ENCODE measurements at regions not wholly inside any gene's neighbourhood (a gene's known extent, or its start where the extent isn't known, plus 50 kb on each side); places are given as distances from the start of the nearest gene placed in this dataset.

DNA sequence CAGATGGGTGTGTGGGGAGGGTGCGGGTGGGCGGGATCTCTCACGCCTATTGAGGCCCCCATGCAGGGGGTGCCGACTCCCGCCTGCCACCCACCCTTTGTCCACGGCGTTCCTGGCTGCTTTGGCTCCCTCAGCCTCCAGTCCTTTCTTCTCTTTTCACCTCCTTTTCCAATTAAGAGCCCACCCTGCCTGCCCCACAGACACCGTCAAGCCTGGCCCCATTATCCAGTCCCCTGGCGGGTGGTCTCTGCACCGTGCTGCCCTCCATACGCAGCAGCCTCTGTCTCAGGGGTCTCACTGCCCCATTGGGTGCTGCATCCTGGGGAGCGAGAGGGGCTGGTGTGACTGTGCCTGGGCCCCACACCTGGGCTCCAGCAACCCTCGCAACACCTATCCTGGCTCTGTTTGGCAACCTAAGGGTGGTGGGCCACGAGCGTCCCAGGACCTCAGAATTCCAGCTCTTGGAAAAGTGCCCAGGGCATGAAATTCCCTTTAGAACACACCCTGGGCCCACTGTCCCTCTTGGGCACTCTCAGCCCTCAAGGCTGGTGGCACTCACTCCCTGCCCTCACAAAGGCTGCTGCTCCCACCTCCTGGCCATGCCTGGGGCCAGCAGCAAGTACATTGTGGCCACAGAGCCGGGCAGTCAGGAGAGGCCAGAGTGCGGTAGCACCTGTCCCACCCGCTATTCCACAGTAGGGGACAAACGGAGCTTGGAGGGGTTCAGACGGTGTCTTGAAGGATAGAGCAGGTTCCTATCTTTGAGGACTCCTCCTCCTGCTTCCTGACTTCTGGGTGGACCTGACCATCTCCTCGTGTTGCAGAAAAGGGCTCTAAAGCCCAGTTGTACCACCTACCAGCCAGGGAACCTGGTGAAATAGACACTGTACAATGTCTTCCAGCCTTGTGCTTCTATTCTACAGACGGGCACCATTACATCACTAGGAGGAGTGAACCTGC is 114.1 kb downstream of the KIF26A start:
- no peak for TF ChIP-seq CTCF (IDR thresholded peaks at IDR 0.05; ENCODE audit: extremely low read depth, missing control alignments)
- no peak for DNase-seq (ENCODE audit: low spot score)

DNA sequence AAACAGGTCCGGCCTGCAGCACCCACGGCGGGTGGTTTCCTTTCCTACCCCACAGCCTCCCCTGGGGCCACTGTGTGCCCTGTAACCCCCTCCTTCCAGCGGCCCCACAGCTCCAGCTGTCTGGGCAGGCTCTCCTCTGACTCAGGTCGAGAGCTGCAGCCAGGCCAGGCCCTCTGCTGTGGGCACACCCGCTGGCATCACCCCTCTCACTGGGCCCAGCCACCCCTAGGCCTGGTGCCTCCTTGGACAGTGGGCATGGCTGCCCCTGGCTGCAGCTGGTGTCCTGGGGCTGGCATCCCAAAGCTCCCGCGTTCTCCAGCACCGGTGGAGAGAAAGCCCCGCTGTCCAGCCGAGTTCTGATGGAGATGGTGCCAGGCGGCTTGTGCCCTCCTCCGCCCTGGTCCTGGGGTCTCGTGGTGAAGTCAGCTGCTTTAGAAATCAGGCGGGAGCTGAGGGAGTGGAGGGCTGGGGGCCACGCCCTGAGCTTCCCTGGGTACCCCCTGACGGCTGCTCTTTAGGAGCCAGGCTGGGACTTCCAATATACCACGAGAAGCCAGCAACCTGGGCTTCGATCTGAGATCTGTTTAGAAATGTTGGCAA is 114.9 kb downstream of the KIF26A start:
- DNase-seq (ENCODE audit: low spot score): no peak
- no peak for TF ChIP-seq CTCF (IDR thresholded peaks at IDR 0.05; ENCODE audit: extremely low read depth, missing control alignments)

GRCh38 chr14:104253901-104254353 is 115.5 kb downstream of the KIF26A start:
- TF ChIP-seq CTCF (IDR thresholded peaks at IDR 0.05; ENCODE audit: extremely low read depth, missing control alignments): no peak
- no peak for DNase-seq (ENCODE audit: low spot score)

DNA sequence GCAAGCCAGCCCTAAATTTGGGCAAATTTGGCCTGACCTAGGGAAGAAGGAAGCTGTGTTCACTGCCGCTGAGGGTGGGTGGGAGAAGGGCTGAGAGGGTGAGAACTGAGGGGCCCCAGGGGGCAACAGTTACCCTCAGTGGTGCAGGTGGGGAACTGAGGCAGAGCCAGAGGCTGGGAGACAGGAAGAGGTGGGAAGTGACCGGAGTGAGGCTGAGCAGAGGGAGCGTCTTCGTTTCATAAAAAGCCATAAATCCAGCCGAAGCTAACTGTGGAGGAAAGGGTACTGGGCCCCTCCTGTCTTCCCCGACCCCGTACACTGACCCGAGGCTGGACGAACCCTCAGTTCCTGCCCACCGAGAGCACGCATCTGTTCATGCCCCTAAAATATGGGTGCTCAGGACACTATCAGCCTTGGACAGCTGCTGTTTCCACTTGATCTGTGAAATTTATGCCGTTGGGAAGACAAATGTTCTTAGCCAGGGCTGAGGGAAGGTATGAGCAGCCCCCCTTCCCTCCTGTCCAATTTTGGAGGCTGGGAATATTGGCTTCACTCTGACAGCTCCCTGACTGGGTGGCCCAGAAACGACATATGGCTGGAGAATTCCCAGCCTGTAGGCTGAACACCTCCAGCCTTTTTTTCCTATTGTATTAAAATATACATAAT is 116.5 kb downstream of the KIF26A start:
- no peak for DNase-seq (ENCODE audit: low spot score)
- TF ChIP-seq CTCF (IDR thresholded peaks at IDR 0.05; ENCODE audit: extremely low read depth, missing control alignments): no peak

DNA sequence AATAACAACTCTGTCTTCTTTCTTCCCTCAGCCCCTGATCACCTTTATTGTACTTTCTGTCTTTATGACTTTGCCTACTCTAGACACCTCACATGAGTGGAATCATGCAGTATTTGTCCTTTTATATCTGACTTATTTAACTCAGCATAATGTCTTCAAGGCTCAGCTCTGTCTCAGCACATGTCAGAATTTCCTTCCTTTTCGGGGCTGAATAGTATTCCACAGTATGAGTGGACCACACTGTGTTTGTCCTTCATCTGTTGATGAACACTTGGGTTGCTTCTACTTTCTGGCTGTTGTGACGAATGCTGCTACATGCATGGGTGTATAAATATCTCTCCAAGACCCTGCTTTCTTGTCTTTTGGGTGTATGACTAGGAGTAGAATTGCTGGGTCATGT is 117.6 kb downstream of the KIF26A start:
- TF ChIP-seq CTCF (IDR thresholded peaks at IDR 0.05; ENCODE audit: extremely low read depth, missing control alignments): no peak

GRCh38 chr14:104262515-104263514 is 124.4 kb downstream of the KIF26A start:
- no peak for TF ChIP-seq CTCF (IDR thresholded peaks at IDR 0.05; ENCODE audit: extremely low read depth, missing control alignments)
- DNase-seq (ENCODE audit: low spot score): no peak

More for the DNA sequence above, 117.6 kb downstream of the KIF26A start:
- no peak for DNase-seq (ENCODE audit: low spot score)

All from GM20000 (cell line).